ENCODE measurements at regions not wholly inside any gene's neighbourhood (a gene's known extent, or its start where the extent isn't known, plus 50 kb on each side); places are given as distances from the start of the nearest gene placed in this dataset.

DNA sequence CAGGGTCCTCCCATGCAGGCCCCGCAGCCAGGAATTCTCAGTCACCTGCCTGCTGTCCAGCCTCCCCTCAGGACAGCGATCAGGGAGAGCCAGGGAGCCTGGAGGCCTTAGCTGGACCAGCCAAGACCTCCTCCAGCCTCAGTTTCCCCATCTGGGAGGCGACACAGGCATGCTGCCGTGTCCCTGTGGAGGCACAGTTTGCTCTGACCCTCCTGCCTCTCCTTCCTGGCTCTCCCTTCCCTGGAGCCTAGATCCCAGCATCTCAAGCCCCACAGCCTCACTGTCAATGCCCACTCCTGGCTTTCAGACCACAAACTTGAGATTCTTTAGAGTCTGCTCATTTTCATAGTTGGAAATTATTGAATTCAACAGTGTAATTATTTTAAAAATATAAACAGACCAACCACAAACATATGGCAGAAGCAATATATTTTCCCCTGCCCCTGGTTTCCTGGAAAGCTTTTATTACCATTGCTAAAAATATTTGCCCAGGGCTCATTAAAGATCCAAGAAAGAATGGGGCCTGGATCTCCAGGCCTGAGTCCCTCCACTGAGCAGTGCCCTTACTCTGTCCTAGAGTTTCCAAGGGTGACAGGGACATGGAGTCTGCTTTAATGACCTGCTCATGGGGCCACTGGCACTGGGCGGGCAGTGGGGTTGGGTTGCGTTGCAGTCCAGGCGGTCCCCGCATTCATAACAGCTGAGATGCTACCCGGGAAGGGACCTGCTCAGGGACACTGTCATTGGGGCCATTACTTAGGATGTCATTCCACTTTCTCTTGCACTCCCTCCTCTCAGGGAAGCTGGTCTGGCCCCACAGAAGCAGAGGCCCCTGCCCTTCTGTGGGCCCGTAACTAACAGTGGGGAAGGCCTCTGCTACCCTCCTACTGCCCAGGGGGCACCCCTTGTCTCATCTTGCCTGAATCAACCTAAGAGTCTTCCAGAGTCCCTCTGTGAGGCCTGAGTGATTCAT, 81.6 kb upstream of the CHST15 start:
- CTCF ChIA-PET, result interaction anchor here (1.8 kb wide), 1 partner anchor 18 kb away, joined by 5 read pairs; no protein-coding TSS in a partner anchor
- DNase-seq, result no peak
- intact Hi-C loops (cut with micrococcal nuclease), result no loop called here
- TF ChIP-seq, protein P1, sequence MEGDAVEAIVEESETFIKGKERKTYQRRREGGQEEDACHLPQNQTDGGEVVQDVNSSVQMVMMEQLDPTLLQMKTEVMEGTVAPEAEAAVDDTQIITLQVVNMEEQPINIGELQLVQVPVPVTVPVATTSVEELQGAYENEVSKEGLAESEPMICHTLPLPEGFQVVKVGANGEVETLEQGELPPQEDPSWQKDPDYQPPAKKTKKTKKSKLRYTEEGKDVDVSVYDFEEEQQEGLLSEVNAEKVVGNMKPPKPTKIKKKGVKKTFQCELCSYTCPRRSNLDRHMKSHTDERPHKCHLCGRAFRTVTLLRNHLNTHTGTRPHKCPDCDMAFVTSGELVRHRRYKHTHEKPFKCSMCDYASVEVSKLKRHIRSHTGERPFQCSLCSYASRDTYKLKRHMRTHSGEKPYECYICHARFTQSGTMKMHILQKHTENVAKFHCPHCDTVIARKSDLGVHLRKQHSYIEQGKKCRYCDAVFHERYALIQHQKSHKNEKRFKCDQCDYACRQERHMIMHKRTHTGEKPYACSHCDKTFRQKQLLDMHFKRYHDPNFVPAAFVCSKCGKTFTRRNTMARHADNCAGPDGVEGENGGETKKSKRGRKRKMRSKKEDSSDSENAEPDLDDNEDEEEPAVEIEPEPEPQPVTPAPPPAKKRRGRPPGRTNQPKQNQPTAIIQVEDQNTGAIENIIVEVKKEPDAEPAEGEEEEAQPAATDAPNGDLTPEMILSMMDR (IDR thresholded peaks at IDR 0.05), result no peak
- H3K9me3 Mint-ChIP-seq, result no peaks in the 10 kb centered on the region
- no peak overlapping the region for H3K27ac Mint-ChIP-seq
- ATAC-seq, result no peak
- POLR2A ChIA-PET, result no interaction called here
- no peaks in the 10 kb centered on the region for H3K36me3 Mint-ChIP-seq (ENCODE audit: low read depth)
- no peak overlapping the region for H3K4me3 Mint-ChIP-seq
- no peaks in the 10 kb centered on the region for H3K27me3 Mint-ChIP-seq
- peaks cover 8% of the 10 kb centered on the region for H3K4me1 Mint-ChIP-seq (ENCODE audit: low read depth)

DNA sequence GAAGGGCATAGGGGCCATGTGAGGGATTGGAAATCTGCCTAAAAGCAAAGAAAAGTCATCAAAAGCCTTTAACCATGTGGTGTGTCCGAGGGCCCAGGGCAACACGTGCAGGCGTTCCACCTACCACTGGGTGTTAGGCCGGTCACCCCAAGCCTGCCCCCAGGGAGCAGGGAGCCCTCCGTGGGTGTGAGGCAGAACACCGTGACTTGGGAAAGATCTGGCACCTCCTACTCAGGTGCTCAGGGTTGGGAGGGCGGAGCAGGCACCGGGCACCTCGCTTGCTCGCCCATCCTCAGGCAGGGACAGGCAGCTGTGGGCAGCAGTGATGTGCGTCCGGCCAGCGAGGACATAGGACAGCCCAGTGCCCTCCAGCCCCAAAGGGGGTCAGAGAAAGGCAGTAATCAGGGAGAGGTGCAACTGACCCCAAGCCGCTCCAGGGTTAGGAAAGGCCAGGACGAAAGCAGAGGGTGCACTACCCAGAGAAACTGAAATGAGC, 80.7 kb upstream of the CHST15 start:
- H3K9me3 Mint-ChIP-seq, result no peaks in the 10 kb centered on the region
- POLR2A ChIA-PET, result no interaction called here
- DNase-seq, result no peak
- ATAC-seq, result no peak
- H3K4me1 Mint-ChIP-seq (ENCODE audit: low read depth), result peaks cover 8% of the 10 kb centered on the region
- H3K27ac Mint-ChIP-seq, result no peak overlapping the region
- TF ChIP-seq, protein P1 (IDR thresholded peaks at IDR 0.05), result no peak
- H3K36me3 Mint-ChIP-seq (ENCODE audit: low read depth), result no peaks in the 10 kb centered on the region
- H3K27me3 Mint-ChIP-seq, result no peaks in the 10 kb centered on the region
- CTCF ChIA-PET, result no interaction called here
- intact Hi-C loops (cut with micrococcal nuclease), result no loop called here
- no peak overlapping the region for H3K4me3 Mint-ChIP-seq

DNA sequence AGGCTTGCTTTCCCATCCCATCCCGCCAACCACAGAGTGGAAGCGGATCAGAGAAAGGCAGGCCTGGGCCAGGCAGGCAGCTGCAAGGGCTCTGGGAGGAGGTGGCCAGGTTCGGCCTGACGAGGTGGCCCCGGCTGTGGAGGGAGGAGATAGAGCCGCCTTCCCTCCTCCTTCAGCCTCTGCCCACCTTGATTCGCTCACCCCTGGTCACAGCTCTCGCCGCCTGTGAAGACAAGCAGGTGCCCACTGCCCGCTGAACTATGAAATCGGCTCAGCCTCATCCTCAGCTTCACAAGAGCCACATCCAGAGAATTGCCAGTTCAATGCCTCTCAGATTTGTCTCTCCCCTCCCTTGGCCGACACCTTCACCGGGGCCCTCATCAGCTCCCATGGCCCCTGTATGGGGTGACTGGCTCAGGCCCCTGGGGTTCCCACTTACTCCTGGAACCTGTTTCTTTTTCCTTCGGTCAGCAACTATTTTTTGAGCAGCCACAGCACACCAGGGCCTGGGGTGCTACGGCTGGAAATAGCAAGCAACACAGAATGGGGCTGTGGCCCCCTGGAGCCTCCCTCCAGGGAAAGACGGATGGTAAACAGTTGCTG, 80.0 kb upstream of the CHST15 start:
- intact Hi-C loops (cut with micrococcal nuclease), result no loop called here
- no peak for ATAC-seq
- CTCF ChIA-PET, result no interaction called here

DNA sequence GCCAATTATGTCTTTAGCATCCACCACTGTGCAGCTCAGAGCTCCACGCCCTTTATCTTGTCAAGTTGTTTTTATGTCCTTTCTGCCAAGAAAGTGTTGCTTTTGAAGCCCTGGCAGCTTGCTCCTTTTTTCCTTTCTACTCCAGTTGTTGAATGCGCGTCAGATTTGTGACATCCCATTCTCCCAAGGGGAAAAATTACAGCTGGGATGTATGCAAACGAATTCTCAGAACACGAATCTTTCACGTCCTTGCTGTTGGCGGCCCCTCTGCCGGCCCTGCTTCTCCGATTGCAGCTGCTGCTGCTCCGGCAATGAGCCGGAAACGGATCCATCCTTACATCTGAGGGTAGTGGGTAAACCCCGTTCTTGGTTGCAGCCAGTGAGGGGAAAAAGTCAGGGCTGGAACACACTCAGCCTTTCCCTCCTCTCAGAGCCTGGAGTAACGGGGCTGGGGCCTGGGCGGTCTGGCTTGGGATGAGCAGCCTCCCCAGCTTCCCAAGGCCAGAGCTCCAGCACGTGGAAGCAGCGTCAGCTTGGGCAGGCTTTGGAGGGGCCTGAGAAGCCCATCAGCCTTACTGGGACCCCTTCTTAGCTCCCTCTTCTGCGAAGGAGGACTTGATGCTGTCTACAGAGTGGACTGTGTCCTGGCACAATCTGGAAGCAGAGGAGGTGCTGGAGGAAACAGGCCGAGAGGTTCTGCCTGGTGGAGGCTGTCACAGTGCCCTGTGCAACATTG, 79.0 kb upstream of the CHST15 start:
- H3K4me3 Mint-ChIP-seq, result no peak overlapping the region
- CTCF ChIA-PET, result interaction anchor here (0.8 kb wide), 1 partner anchor 20 kb away, joined by 3 read pairs; no protein-coding TSS in a partner anchor
- peaks cover 8% of the 10 kb centered on the region for H3K4me1 Mint-ChIP-seq (ENCODE audit: low read depth)
- intact Hi-C loops (cut with micrococcal nuclease), result no loop called here
- TF ChIP-seq, protein P1 (IDR thresholded peaks at IDR 0.05), result no peak
- POLR2A ChIA-PET, result no interaction called here
- no peaks in the 10 kb centered on the region for H3K36me3 Mint-ChIP-seq (ENCODE audit: low read depth)
- no peak for DNase-seq
- ATAC-seq, result no peak
- H3K27me3 Mint-ChIP-seq, result no peaks in the 10 kb centered on the region
- H3K9me3 Mint-ChIP-seq, result no peaks in the 10 kb centered on the region
- no peak overlapping the region for H3K27ac Mint-ChIP-seq

More for the DNA sequence above, 80.0 kb upstream of the CHST15 start:
- no peak for DNase-seq
- Mint-ChIP-seq H3K4me1 (ENCODE audit: low read depth) (peaks cover 8% of the 10 kb centered on the region), H3K4me3 (no peak overlapping the region), H3K36me3 (ENCODE audit: low read depth) (no peaks in the 10 kb centered on the region), H3K9me3 (no peaks in the 10 kb centered on the region), H3K27me3 (no peaks in the 10 kb centered on the region), H3K27ac (no peak overlapping the region)
- POLR2A ChIA-PET, result no interaction called here
- TF ChIP-seq, protein P1 (IDR thresholded peaks at IDR 0.05), result no peak

All from activated CD8-positive, alpha-beta T cell treated with anti-CD3 and anti-CD28 coated beads for 36 hours (primary cell).